Stimulated activated naive CD8-positive, alpha-beta T cell treated with anti-CD3 and anti-CD28 coated beads, Interleukin-15, Interleukin-2, amounts not matched to agents 100 U/mL and 50 U/mL, for 24 hours (primary cell): ENCODE measurements at regions not wholly inside any gene's neighbourhood (a gene's known extent, or its start where the extent isn't known, plus 50 kb on each side); places are given as distances from the start of the nearest gene placed in this dataset.
"Not testable (repeated sequence)": the region's sequence is repeated elsewhere in the genome, so short reads cannot be mapped to it uniquely, and the experiment has no call there.

Experiments used
- ATAC-seq: fragments of 150-1000 bp; cut with Tn5 transposase; one replicate; pipeline ENCODE4 v1.10.0; 2021
- DNase-seq: peaks from one replicate; pipeline ENCODE4 v3.0.0; 2021

GRCh38 chr6:119960456-119960855 lies 610.9 kb upstream of the MAN1A1 start:
- DNase-seq (no peak), ATAC-seq (no peak)

GRCh38 chr6:119960036-119960435 lies 610.5 kb upstream of the MAN1A1 start:
- no peak for DNase-seq
- ATAC-seq = no peak

- no peak for DNase-seq
- no peak for ATAC-seq
Measured at GRCh38 chr6:119957195-119957594, 607.6 kb upstream of the MAN1A1 start.

- ATAC-seq = no peak
- no peak for DNase-seq
Measured at GRCh38 chr6:119952696-119953095, 603.1 kb upstream of the MAN1A1 start.

GRCh38 chr6:119950681-119951080 lies 601.1 kb upstream of the MAN1A1 start:
- ATAC-seq (no peak), DNase-seq (no peak)

- DNase-seq (no peak), ATAC-seq (no peak)
Measured at GRCh38 chr6:119942078-119942752, 592.7 kb upstream of the MAN1A1 start.

GRCh38 chr6:119938752-119939151 lies 589.2 kb upstream of the MAN1A1 start:
- DNase-seq (no peak), ATAC-seq (no peak)

- no peak for DNase-seq
- no peak for ATAC-seq
Measured at GRCh38 chr6:119934816-119935215, 585.3 kb upstream of the MAN1A1 start.

GRCh38 chr6:119929121-119929520 lies 579.6 kb upstream of the MAN1A1 start:
- no peak for ATAC-seq
- no peak for DNase-seq

- not testable (repeated sequence) for ATAC-seq
Measured at GRCh38 chr6:119924888-119925287, 575.3 kb upstream of the MAN1A1 start.

GRCh38 chr6:119922814-119923213 lies 573.3 kb upstream of the MAN1A1 start:
- DNase-seq (no peak), ATAC-seq (no peak)

More at GRCh38 chr6:119924888-119925287, 575.3 kb upstream of the MAN1A1 start:
- not testable (repeated sequence) for DNase-seq

GRCh38 chr6:119921491-119922010 lies 572.0 kb upstream of the MAN1A1 start:
- ATAC-seq = no peak
- DNase-seq = no peak

- no peak for DNase-seq
- no peak for ATAC-seq
Measured at GRCh38 chr6:119917186-119917585, 567.6 kb upstream of the MAN1A1 start.

GRCh38 chr6:119915971-119916370 lies 566.4 kb upstream of the MAN1A1 start:
- DNase-seq (no peak), ATAC-seq (no peak)

GRCh38 chr6:119908157-119908556 lies 558.6 kb upstream of the MAN1A1 start:
- no peak for DNase-seq
- ATAC-seq = no peak

- DNase-seq (no peak), ATAC-seq (no peak)
Measured at GRCh38 chr6:119902681-119903080, 553.1 kb upstream of the MAN1A1 start.

GRCh38 chr6:119896806-119897205 lies 547.2 kb upstream of the MAN1A1 start:
- DNase-seq (no peak), ATAC-seq (no peak)

GRCh38 chr6:119895626-119896025 lies 546.1 kb upstream of the MAN1A1 start:
- DNase-seq = no peak
- ATAC-seq = no peak

GRCh38 chr6:119894811-119895210 lies 545.2 kb upstream of the MAN1A1 start:
- ATAC-seq (no peak), DNase-seq (no peak)

GRCh38 chr6:119891644-119892043 lies 542.1 kb upstream of the MAN1A1 start:
- no peak for DNase-seq
- no peak for ATAC-seq

GRCh38 chr6:119891206-119891605 lies 541.6 kb upstream of the MAN1A1 start:
- ATAC-seq (no peak), DNase-seq (no peak)

- ATAC-seq (no peak), DNase-seq (no peak)
Measured at GRCh38 chr6:119890470-119890869, 540.9 kb upstream of the MAN1A1 start.

- ATAC-seq (no peak), DNase-seq (no peak)
Measured at GRCh38 chr6:119887666-119888065, 538.1 kb upstream of the MAN1A1 start.

GRCh38 chr6:119881416-119881815 lies 531.9 kb upstream of the MAN1A1 start:
- ATAC-seq = no peak
- no peak for DNase-seq
